PC-3 (cell line): ENCODE measurements at regions not wholly inside any gene's neighbourhood (a gene's known extent, or its start where the extent isn't known, plus 50 kb on each side); places are given as distances from the start of the nearest gene placed in this dataset.

Experiments
- ATAC-seq: fragments of 200-7000 bp; cut with Tn5 transposase; 2 replicates; pipeline ENCODE4 v1.9.1; 2020; ENCODE audit warnings: mild to moderate bottlenecking, moderate library complexity
- BruUV-seq: library from RNA; stranded (reverse); fragments of 400-500 nt; replicated peaks from 2 replicates; lab custom pipeline; 2021; lab: Mats Ljungman, UMichigan
- CTCF ChIA-PET: fragments of 300-600 bp; sonication (Branson Sonifier 250); formaldehyde crosslinking; loops from one replicate; lab custom pipeline; 2022; ENCODE audit warnings: antibody characterized with exemption; lab: Charles Lee
- POLR2A ChIA-PET: fragments of 300-600 bp; sonication (Branson Sonifier 250); formaldehyde crosslinking; loops from one replicate; lab custom pipeline; 2022; ENCODE audit warnings: antibody characterized with exemption; ENCODE audit not compliant: unreplicated experiment; lab: Charles Lee
- DNase-seq: peaks from one replicate; pipeline ENCODE4 v3.0.0-alpha.2; 2015
- H2AFZ ChIP-seq: fragments of 300-600 bp; sonication (generic); 2 replicates; pipeline ENCODE4 v1.6.0; 2016; ENCODE audit warnings: antibody characterized with exemption, low read length
- H3F3A ChIP-seq: fragments of 300-600 bp; sonication (generic); one replicate; pipeline ENCODE4 v1.6.0; 2017; ENCODE audit warnings: antibody characterized with exemption, low read length, control low read depth, mild to moderate bottlenecking; ENCODE audit not compliant: unreplicated experiment
- H3K27ac ChIP-seq: fragments of 300-600 bp; sonication (generic); 2 replicates; pipeline ENCODE4 v1.5.1; 2016; ENCODE audit warnings: mild to moderate bottlenecking, low read length
- H3K27me3 ChIP-seq: fragments of 300-600 bp; sonication (generic); 2 replicates; pipeline ENCODE4 v1.6.1; 2016; ENCODE audit warnings: low read length, mixed read lengths
- H3K36me3 ChIP-seq: fragments of 300-600 bp; sonication (generic); 2 replicates; pipeline ENCODE4 v1.6.1; 2016; ENCODE audit warnings: low read depth, mixed run types, low read length, mixed read lengths
- H3K4me1 ChIP-seq: fragments of 300-600 bp; sonication (generic); 2 replicates; pipeline ENCODE4 v1.5.1; 2016; ENCODE audit warnings: low read length; ENCODE audit not compliant: insufficient read depth
- H3K4me2 ChIP-seq: fragments of 300-600 bp; sonication (generic); 2 replicates; pipeline ENCODE4 v1.6.0; 2016; ENCODE audit warnings: low read length
- H3K4me3 ChIP-seq: fragments of 300-600 bp; sonication (generic); 2 replicates; pipeline ENCODE4 v1.5.1; 2016; ENCODE audit warnings: mild to moderate bottlenecking, low read length, mixed read lengths
- H3K79me2 ChIP-seq: fragments of 300-600 bp; sonication (generic); 2 replicates; pipeline ENCODE4 v1.6.1; 2017; ENCODE audit warnings: low read length, mixed read lengths
- H3K9ac ChIP-seq: fragments of 300-600 bp; sonication (generic); 2 replicates; pipeline ENCODE4 v1.6.0; 2016; ENCODE audit warnings: mild to moderate bottlenecking, low read length
- H3K9me2 ChIP-seq: fragments of 300-600 bp; sonication (generic); replicated peaks from 2 replicates; pipeline ENCODE4 v1.6.1; 2016; ENCODE audit warnings: mixed run types, low read length, mixed read lengths
- H3K9me3 ChIP-seq: fragments of 300-600 bp; sonication (generic); 2 replicates; pipeline ENCODE4 v1.6.1; 2016; ENCODE audit warnings: low read length, mixed read lengths
- H4K20me1 ChIP-seq: fragments of 300-600 bp; sonication (generic); 2 replicates; pipeline ENCODE4 v1.6.1; 2016; ENCODE audit warnings: low read length, mixed read lengths
- EZH2 ChIP-seq: fragments of 300-600 bp; sonication (generic); IDR thresholded peaks from one replicate; pipeline ENCODE4 v1.6.1; 2017; ENCODE audit warnings: antibody characterized with exemption, mild to moderate bottlenecking, low read length; ENCODE audit not compliant: unreplicated experiment
- EZH2phosphoT487 ChIP-seq: fragments of 300-600 bp; sonication (generic); IDR thresholded peaks from 2 replicates; pipeline ENCODE4 v1.6.1; 2018; ENCODE audit warnings: mild to moderate bottlenecking, antibody characterized with exemption, low read length, borderline replicate concordance
- intact Hi-C: fragments of 100-400 bp; cut with micrococcal nuclease; formaldehyde crosslinking; loops from 2 replicates; pipeline ENCODE4 v1.9.0; 2023
- TF ChIP-seq, protein P1 (sequence below): fragments of 300-600 bp; sonication (generic); conservative IDR thresholded peaks from 2 replicates; pipeline ENCODE4 v1.5.1; 2017; ENCODE audit warnings: antibody characterized with exemption, low read depth, mild to moderate bottlenecking, low read length

DNA sequence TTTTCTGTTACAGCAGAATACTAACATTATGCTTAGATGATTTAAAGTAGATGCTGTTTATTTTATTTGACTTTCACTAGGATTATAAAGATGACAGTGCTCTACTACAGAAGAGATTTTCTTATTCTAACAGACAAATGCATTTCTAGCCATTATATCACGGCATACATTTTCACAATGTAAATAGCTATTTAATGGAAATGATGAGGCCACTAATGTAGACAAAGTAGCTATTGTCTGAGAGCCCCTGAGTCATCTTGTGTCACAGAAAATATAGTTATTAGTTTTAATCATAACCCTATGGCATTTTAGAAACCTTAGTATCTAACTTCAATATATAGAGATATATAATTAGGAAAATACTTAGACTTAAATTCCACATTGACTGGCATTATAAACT, 158.0 kb upstream of the AHR start:
- Histone ChIP-seq H3K36me3 (no peaks in the 10 kb centered on the region), H3K4me2 (peak overlapping the region; percentile 72), H3K4me1 (peaks cover 67% of the 10 kb centered on the region), H3K27ac (peak overlapping the region; percentile 95), H3K27me3 (no peaks in the 10 kb centered on the region), H3K9me2 (no peaks in the 10 kb centered on the region; the same call in 1 of the 2 replicates), H3K79me2 (no peaks in the 10 kb centered on the region), H3F3A (peaks cover 9% of the 10 kb centered on the region), H3K9me3 (no peaks in the 10 kb centered on the region), H3K9ac (peak overlapping the region; percentile 87), H2AFZ (no peak overlapping the region), H4K20me1 (no peaks in the 10 kb centered on the region), H3K4me3 (peak overlapping the region; percentile 21; the same call in 1 of the 2 replicates)
- TF ChIP-seq, protein P1, sequence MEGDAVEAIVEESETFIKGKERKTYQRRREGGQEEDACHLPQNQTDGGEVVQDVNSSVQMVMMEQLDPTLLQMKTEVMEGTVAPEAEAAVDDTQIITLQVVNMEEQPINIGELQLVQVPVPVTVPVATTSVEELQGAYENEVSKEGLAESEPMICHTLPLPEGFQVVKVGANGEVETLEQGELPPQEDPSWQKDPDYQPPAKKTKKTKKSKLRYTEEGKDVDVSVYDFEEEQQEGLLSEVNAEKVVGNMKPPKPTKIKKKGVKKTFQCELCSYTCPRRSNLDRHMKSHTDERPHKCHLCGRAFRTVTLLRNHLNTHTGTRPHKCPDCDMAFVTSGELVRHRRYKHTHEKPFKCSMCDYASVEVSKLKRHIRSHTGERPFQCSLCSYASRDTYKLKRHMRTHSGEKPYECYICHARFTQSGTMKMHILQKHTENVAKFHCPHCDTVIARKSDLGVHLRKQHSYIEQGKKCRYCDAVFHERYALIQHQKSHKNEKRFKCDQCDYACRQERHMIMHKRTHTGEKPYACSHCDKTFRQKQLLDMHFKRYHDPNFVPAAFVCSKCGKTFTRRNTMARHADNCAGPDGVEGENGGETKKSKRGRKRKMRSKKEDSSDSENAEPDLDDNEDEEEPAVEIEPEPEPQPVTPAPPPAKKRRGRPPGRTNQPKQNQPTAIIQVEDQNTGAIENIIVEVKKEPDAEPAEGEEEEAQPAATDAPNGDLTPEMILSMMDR: no peak
- TF ChIP-seq EZH2phosphoT487: no peak
- no peak for TF ChIP-seq EZH2
- intact Hi-C loops: loop anchor here (2.0 to 10.0 kb wide), 7 partner anchors 37 to 504 kb away; no protein-coding TSS in a partner anchor
- DNase-seq (peak; percentile 87), ATAC-seq (peak; percentile 63)
- no TSS peak for BruUV-seq
- CTCF ChIA-PET: interaction anchor here (0.6 to 1.5 kb wide), 4 partner anchors 10 to 158 kb away, joined by 3 to 4 read pairs (median 3); no protein-coding TSS in a partner anchor
- POLR2A ChIA-PET: interaction anchor here (0.7 kb wide), 2 partner anchors 117 to 158 kb away, joined by 3 to 19 read pairs; no protein-coding TSS in a partner anchor

DNA sequence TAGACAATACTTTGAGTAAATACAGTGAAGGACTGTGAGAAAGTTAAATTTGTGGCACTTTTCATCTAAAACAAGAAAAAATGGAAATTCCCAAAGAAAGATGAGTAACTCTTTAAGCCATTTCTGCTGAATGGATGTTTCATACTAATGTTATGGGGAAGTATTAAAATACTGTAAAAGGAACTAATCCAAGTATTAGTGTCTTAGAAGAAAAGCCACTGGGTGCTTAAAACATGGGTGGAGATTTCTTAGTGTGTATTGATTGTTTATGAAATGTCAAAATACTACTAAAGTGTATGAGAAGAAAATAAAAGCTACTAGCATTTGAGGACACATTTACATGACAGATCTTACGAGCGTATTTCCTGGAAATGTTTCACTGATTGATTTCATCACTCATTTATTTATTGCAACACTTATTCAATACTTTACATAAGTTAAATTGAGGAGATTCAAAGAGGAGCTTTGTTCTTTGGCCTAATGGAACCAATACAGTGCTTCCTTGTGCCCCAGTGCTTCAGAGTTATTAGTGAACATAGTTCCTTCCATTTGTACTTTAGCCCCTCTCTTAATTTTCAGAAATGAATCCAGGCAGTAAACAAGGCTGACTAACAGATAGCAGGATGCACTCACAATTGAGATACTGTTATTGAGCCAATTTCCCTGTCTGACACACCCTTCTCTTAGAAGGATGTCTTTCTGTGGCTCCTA, 155.5 kb upstream of the AHR start:
- Histone ChIP-seq H3K27me3 (no peaks in the 10 kb centered on the region), H3K4me1 (peaks cover 80% of the 10 kb centered on the region), H3F3A (peaks cover 9% of the 10 kb centered on the region), H3K4me3 (no peak overlapping the region), H3K9me2 (no peaks in the 10 kb centered on the region; the same call in 1 of the 2 replicates), H4K20me1 (no peaks in the 10 kb centered on the region), H3K9me3 (no peaks in the 10 kb centered on the region), H3K9ac (peak overlapping the region; percentile 76), H2AFZ (no peak overlapping the region), H3K79me2 (no peaks in the 10 kb centered on the region), H3K4me2 (peak overlapping the region; percentile 61), H3K27ac (peak overlapping the region; percentile 95), H3K36me3 (no peaks in the 10 kb centered on the region)
- no peak for ATAC-seq
- ChIA-PET CTCF (no interaction called here), POLR2A (interaction anchor here (0.6 kb wide), 1 partner anchor 35 kb away, joined by 3 read pairs; no protein-coding TSS in a partner anchor)
- intact Hi-C loops: loop anchor here (5.0 to 10.0 kb wide), 5 partner anchors 34 to 502 kb away; no protein-coding TSS in a partner anchor
- no TSS peak for BruUV-seq
- TF ChIP-seq EZH2phosphoT487 (no peak), EZH2 (no peak)
- TF ChIP-seq, protein P1: no peak
- peak; percentile 46 for DNase-seq
